DOHH2 (cell line): ENCODE measurements at regions not wholly inside any gene's neighbourhood (a gene's known extent, or its start where the extent isn't known, plus 50 kb on each side); places are given as distances from the start of the nearest gene placed in this dataset.

ENCODE experiments used
- H3F3A ChIP-seq: fragments of 200-600 bp; sonication (generic), shearing (Covaris generic); 2 replicates; pipeline ENCODE4 v1.6.0; 2016; ENCODE audit warnings: antibody characterized with exemption, mild to moderate bottlenecking; ENCODE audit not compliant: control insufficient read depth, insufficient read depth
- H3K27ac ChIP-seq: fragments of 200-600 bp; sonication (generic); 2 replicates; pipeline ENCODE4 v1.5.1; 2014; ENCODE audit warnings: low read depth, mild to moderate bottlenecking, low read length, moderate library complexity
- H3K27me3 ChIP-seq: fragments of 200-600 bp; sonication (generic); 2 replicates; pipeline ENCODE4 v1.6.1; 2014; ENCODE audit warnings: mild to moderate bottlenecking, low read length, mixed read lengths; ENCODE audit not compliant: control insufficient read depth
- H3K36me3 ChIP-seq: fragments of 200-600 bp; sonication (generic); 2 replicates; pipeline ENCODE4 v1.6.1; 2014; ENCODE audit warnings: mild to moderate bottlenecking, low read length, moderate library complexity, mixed read lengths; ENCODE audit not compliant: control insufficient read depth
- H3K4me1 ChIP-seq: fragments of 200-600 bp; sonication (generic); 2 replicates; pipeline ENCODE4 v1.6.1; 2014; ENCODE audit warnings: mild to moderate bottlenecking, low read length, mixed read lengths; ENCODE audit not compliant: control insufficient read depth
- H3K4me2 ChIP-seq: fragments of 200-600 bp; sonication (generic); 2 replicates; pipeline ENCODE4 v1.6.0; 2014; ENCODE audit warnings: mild to moderate bottlenecking, low read length, moderate library complexity
- H3K4me3 ChIP-seq: fragments of 200-600 bp; sonication (generic); 2 replicates; pipeline ENCODE4 v1.5.1; 2014; ENCODE audit warnings: mild to moderate bottlenecking, low read length, mixed read lengths
- H3K79me2 ChIP-seq: fragments of 200-600 bp; sonication (generic); 2 replicates; pipeline ENCODE4 v1.6.1; 2014; ENCODE audit warnings: mild to moderate bottlenecking, low read length, mixed read lengths; ENCODE audit not compliant: control insufficient read depth
- H3K9me2 ChIP-seq: fragments of 200-600 bp; sonication (generic); replicated peaks from 2 replicates; pipeline ENCODE4 v1.6.1; 2014; ENCODE audit warnings: mild to moderate bottlenecking, low read length, mixed read lengths; ENCODE audit not compliant: control insufficient read depth
- H3K9me3 ChIP-seq: fragments of 200-600 bp; sonication (generic); 2 replicates; pipeline ENCODE4 v1.6.1; 2014; ENCODE audit warnings: antibody characterized with exemption, low read length, mixed read lengths; ENCODE audit not compliant: control insufficient read depth, insufficient read depth
- H4K20me1 ChIP-seq: fragments of 200-600 bp; sonication (generic); 2 replicates; pipeline ENCODE4 v1.6.0; 2014; ENCODE audit warnings: low read depth, mild to moderate bottlenecking, antibody characterized with exemption, low read length, moderate library complexity; ENCODE audit not compliant: control insufficient read depth, insufficient read depth
- EZH2phosphoT487 ChIP-seq: fragments of 200-600 bp; sonication (generic); IDR thresholded peaks from 2 replicates; pipeline ENCODE4 v1.6.1; 2017; ENCODE audit warnings: borderline replicate concordance, mild to moderate bottlenecking, antibody characterized with exemption, low read length, moderate library complexity, mixed read lengths
- TF ChIP-seq, protein P1 (sequence below): fragments of 200-600 bp; sonication (generic); IDR thresholded peaks from one replicate; pipeline ENCODE4 v1.5.1; 2014; ENCODE audit warnings: antibody characterized with exemption, mild to moderate bottlenecking, low read depth, low read length; ENCODE audit not compliant: poor library complexity, severe bottlenecking

- Histone ChIP-seq H3K4me2 (no peak overlapping the region), H3K27ac (no peak overlapping the region), H3K27me3 (no peaks in the 10 kb centered on the region), H3K9me2 (no peaks in the 10 kb centered on the region), H3K9me3 (peaks cover 10% of the 10 kb centered on the region; the same call in 1 of the 2 replicates), H3K36me3 (no peaks in the 10 kb centered on the region), H3K79me2 (no peaks in the 10 kb centered on the region), H3K4me3 (no peak overlapping the region), H3K4me1 (peaks cover 55% of the 10 kb centered on the region), H3F3A (peaks cover 16% of the 10 kb centered on the region), H4K20me1 (no peaks in the 10 kb centered on the region)
- no peak for TF ChIP-seq EZH2phosphoT487
- TF ChIP-seq, protein P1, sequence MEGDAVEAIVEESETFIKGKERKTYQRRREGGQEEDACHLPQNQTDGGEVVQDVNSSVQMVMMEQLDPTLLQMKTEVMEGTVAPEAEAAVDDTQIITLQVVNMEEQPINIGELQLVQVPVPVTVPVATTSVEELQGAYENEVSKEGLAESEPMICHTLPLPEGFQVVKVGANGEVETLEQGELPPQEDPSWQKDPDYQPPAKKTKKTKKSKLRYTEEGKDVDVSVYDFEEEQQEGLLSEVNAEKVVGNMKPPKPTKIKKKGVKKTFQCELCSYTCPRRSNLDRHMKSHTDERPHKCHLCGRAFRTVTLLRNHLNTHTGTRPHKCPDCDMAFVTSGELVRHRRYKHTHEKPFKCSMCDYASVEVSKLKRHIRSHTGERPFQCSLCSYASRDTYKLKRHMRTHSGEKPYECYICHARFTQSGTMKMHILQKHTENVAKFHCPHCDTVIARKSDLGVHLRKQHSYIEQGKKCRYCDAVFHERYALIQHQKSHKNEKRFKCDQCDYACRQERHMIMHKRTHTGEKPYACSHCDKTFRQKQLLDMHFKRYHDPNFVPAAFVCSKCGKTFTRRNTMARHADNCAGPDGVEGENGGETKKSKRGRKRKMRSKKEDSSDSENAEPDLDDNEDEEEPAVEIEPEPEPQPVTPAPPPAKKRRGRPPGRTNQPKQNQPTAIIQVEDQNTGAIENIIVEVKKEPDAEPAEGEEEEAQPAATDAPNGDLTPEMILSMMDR: no peak
Measured at GRCh38 chr12:92487138-92487485, 215.7 kb upstream of the PLEKHG7 start.

- no peak for TF ChIP-seq EZH2phosphoT487
- TF ChIP-seq, protein P1: no peak
- Histone ChIP-seq H3K27ac (no peak overlapping the region), H3K36me3 (no peaks in the 10 kb centered on the region), H3F3A (peaks cover 16% of the 10 kb centered on the region), H3K79me2 (no peaks in the 10 kb centered on the region), H3K9me3 (peaks cover 6% of the 10 kb centered on the region; the same call in 1 of the 2 replicates), H3K4me3 (no peak overlapping the region), H3K4me1 (peaks cover 50% of the 10 kb centered on the region), H3K4me2 (0 out of 2 replicates have a peak overlapping the region, but pooled peaks have one; percentile 8), H3K27me3 (no peaks in the 10 kb centered on the region), H3K9me2 (no peaks in the 10 kb centered on the region), H4K20me1 (no peaks in the 10 kb centered on the region)
Measured at GRCh38 chr12:92486443-92487137, 216.2 kb upstream of the PLEKHG7 start.

- Histone ChIP-seq H4K20me1 (no peaks in the 10 kb centered on the region), H3K27me3 (no peaks in the 10 kb centered on the region), H3K4me1 (peaks cover 47% of the 10 kb centered on the region), H3K9me3 (no peaks in the 10 kb centered on the region), H3K27ac (no peak overlapping the region), H3K4me2 (peak overlapping the region; percentile 19), H3K9me2 (no peaks in the 10 kb centered on the region), H3K79me2 (no peaks in the 10 kb centered on the region), H3K4me3 (no peak overlapping the region), H3F3A (peaks cover 16% of the 10 kb centered on the region), H3K36me3 (no peaks in the 10 kb centered on the region)
- TF ChIP-seq EZH2phosphoT487: no peak
- TF ChIP-seq, protein P1: no peak
Measured at GRCh38 chr12:92485351-92486348, 217.1 kb upstream of the PLEKHG7 start.
